LNCAP (cell line): ENCODE measurements at regions not wholly inside any gene's neighbourhood (a gene's known extent, or its start where the extent isn't known, plus 50 kb on each side); places are given as distances from the start of the nearest gene placed in this dataset.

Experiments
- TF ChIP-seq, protein P1 (sequence below): fragments of 450-650 bp; IDR thresholded peaks from 2 replicates; pipeline ENCODE4 v1.5.1; 2017; ENCODE audit warnings: mild to moderate bottlenecking

DNA sequence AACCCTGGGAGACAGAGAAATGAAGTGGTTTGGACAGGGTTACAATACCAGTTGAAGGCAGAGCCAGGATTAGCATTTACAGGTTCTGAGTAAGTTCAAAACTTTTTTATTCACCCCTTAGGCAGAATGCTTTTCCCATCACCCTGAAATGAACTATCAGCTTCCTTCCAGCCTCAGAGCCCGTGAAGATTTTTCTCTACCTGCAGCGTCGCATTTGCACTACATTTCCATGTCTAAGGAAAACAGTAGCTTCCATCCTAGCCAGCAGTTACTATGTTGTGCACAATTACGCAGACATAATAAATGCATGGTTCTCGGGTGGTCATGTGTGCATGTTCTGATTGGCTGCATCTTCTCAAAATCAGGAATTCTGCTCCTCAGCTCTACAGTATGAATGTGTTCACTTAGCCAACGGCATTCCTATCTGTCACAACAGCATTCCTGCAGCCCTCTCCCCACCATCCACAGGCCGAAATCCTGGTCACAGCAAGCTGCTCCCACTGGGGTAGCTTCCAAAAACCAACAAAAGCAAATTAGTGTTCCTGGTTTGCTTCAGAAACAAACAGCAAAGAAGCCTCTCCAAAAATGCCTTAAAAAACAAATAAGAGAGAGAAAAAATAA is 510.8 kb upstream of the SEMA6D start:
- TF ChIP-seq, protein P1, sequence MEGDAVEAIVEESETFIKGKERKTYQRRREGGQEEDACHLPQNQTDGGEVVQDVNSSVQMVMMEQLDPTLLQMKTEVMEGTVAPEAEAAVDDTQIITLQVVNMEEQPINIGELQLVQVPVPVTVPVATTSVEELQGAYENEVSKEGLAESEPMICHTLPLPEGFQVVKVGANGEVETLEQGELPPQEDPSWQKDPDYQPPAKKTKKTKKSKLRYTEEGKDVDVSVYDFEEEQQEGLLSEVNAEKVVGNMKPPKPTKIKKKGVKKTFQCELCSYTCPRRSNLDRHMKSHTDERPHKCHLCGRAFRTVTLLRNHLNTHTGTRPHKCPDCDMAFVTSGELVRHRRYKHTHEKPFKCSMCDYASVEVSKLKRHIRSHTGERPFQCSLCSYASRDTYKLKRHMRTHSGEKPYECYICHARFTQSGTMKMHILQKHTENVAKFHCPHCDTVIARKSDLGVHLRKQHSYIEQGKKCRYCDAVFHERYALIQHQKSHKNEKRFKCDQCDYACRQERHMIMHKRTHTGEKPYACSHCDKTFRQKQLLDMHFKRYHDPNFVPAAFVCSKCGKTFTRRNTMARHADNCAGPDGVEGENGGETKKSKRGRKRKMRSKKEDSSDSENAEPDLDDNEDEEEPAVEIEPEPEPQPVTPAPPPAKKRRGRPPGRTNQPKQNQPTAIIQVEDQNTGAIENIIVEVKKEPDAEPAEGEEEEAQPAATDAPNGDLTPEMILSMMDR, result no peak

- TF ChIP-seq, protein P1, result no peak
Measured at GRCh38 chr15:47209591-47209990, 507.7 kb upstream of the SEMA6D start.

DNA sequence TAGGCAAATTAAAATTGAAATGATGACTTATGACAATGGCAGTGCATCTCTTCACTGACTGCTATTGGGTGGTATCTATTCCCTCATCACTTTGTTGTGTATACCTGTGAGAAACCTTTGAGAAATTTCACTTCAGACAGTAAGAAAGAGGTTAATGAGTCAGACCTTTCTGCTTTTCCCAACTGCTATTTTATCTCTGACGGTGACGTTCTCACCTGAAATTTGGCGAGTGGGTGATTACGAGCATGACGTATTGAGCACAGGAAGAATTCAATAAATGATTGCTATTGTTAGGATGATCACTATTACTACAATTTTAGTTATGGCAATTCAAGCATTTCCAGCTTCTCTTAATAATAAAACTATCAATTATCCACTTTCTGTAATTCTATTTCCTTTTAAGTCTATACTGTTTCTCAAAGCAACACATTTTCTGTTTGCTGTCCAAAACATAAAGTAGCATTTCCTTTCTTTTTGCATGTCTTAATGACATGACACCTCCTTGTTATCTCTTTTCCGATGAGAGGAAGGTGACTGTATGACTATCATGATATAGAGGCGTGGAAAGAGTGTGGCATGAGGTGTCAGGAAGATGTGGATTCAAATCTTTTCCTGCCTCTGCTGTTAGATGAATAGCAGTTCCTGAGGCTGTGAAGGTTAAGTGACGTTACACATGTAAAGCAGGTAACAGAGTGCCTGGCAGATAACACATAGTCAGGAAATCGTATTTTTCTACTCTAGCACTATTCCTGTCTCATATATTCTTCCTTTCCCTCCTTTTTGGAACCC is 504.9 kb upstream of the SEMA6D start:
- TF ChIP-seq, protein P1, result no peak

- TF ChIP-seq, protein P1, result no peak
Measured at GRCh38 chr15:47213883-47214282, 503.4 kb upstream of the SEMA6D start.

DNA sequence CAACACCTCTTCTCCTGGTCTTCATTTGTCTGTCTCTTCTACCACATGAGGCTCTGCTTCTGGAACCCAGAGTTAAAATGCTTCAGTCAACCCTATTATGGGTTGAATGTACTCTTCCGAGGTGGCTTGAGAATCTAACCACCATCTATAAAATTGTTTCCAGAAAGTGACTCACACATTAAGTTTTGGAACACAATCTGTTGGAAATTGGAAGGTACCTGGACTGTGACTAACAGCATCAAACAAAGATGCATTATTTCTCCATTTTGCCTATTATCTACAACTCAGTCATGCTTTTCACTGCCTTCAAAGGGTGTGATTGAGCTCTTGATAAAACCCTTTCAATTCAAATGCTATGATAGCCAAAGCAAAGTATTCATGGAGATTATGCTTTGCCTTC is 499.0 kb upstream of the SEMA6D start:
- TF ChIP-seq, protein P1, result no peak

- TF ChIP-seq, protein P1, result no peak
Measured at GRCh38 chr15:47244361-47244760, 472.9 kb upstream of the SEMA6D start.

DNA sequence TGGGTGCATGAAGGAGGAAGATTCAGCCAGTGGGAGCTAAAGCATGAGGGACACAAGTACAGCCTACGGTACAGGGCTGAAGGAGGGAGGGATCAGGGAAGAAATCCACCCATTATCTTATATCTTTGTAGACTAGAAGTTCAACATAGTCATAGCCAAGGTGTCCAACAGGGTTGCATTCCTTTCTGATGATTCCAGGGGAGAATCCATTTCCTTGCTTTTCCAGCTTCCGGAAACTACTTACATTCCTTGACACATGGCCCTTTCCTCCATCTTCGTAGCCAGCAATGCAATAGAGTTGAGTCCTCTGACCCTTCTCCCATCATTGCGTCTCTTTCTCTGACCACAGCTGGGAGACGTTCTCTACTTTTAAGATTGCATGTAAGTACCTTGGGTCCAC is 471.0 kb upstream of the SEMA6D start:
- TF ChIP-seq, protein P1, result no peak
